ENCODE measurements at regions not wholly inside any gene's neighbourhood (a gene's known extent, or its start where the extent isn't known, plus 50 kb on each side); places are given as distances from the start of the nearest gene placed in this dataset.

GRCh38 chr6:105545228-105545920, 142.5 kb upstream of the PREP start:
- no peak overlapping the region for H3K4me3 ChIP-seq
- H3K4me1 ChIP-seq = no peaks in the 10 kb centered on the region
- no peaks in the 10 kb centered on the region for H3K27me3 ChIP-seq
- no peaks in the 10 kb centered on the region for H3K36me3 ChIP-seq
- no peak overlapping the region for H3K27ac ChIP-seq
- H3K9me3 ChIP-seq = no peaks in the 10 kb centered on the region
- no peak for DNase-seq (ENCODE audit: low spot score)
- TF ChIP-seq, protein P1, sequence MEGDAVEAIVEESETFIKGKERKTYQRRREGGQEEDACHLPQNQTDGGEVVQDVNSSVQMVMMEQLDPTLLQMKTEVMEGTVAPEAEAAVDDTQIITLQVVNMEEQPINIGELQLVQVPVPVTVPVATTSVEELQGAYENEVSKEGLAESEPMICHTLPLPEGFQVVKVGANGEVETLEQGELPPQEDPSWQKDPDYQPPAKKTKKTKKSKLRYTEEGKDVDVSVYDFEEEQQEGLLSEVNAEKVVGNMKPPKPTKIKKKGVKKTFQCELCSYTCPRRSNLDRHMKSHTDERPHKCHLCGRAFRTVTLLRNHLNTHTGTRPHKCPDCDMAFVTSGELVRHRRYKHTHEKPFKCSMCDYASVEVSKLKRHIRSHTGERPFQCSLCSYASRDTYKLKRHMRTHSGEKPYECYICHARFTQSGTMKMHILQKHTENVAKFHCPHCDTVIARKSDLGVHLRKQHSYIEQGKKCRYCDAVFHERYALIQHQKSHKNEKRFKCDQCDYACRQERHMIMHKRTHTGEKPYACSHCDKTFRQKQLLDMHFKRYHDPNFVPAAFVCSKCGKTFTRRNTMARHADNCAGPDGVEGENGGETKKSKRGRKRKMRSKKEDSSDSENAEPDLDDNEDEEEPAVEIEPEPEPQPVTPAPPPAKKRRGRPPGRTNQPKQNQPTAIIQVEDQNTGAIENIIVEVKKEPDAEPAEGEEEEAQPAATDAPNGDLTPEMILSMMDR (IDR thresholded peaks at IDR 0.05) = no peak

GRCh38 chr6:105539911-105540310, 137.0 kb upstream of the PREP start:
- Histone ChIP-seq H3K4me1 (no peaks in the 10 kb centered on the region), H3K36me3 (no peaks in the 10 kb centered on the region), H3K27me3 (no peaks in the 10 kb centered on the region), H3K27ac (no peak overlapping the region), H3K4me3 (no peak overlapping the region), H3K9me3 (no peaks in the 10 kb centered on the region)
- no peak for DNase-seq (ENCODE audit: low spot score)
- TF ChIP-seq, protein P1 (IDR thresholded peaks at IDR 0.05) = no peak

DNA sequence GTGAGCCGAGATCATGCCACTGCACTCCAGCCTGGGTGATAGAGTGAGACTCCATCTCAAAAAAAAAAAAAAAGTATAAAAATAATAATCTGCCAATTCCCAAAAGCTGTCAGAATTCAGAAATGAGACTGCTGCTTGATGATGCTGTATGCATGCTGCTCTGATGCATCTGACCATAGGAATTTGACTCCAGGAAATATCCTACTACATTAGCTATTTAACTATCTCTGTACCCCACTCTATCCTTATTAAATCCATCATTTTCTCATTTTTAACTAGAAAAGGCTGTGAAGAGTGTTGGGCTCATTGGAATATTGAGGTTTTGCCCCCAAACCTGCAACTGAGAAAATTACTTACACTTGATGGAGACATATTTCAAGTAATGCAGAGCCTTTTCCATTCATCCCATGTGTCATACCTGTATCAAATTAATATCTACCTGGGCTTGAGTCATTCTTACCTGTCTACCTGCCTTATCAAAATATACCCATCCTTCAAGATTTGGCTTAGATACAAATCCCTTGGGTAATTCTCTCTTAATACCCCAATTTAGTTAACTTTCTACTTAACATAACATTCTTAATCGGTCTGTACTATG, 135.2 kb upstream of the PREP start:
- TF ChIP-seq, protein P1 (IDR thresholded peaks at IDR 0.05) = no peak
- no peak for DNase-seq (ENCODE audit: low spot score)
- Histone ChIP-seq H3K27ac (no peak overlapping the region), H3K4me1 (no peaks in the 10 kb centered on the region), H3K36me3 (no peaks in the 10 kb centered on the region), H3K9me3 (no peaks in the 10 kb centered on the region), H3K27me3 (no peaks in the 10 kb centered on the region), H3K4me3 (no peak overlapping the region)

DNA sequence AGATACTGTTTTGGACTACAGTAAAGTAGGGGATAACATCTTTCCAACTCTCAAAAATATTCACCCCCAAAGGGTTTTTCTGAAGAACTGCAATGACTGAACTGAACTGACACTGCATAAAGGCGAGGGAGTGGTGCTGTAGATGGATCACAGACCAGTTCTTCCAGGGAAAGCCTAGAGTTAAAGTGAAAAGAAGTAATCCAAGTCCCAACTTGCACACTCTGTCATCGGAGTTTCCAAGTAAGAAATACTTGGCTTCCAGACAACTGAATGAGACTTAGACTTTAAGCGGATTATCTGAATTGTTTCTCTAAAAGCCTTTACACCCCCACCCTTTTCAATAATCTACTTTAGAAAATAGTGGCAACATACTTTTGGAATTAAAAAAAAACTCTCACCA, 134.1 kb upstream of the PREP start:
- Histone ChIP-seq H3K9me3 (no peaks in the 10 kb centered on the region), H3K36me3 (no peaks in the 10 kb centered on the region), H3K4me1 (no peaks in the 10 kb centered on the region), H3K27me3 (no peaks in the 10 kb centered on the region), H3K4me3 (no peak overlapping the region), H3K27ac (no peak overlapping the region)
- TF ChIP-seq, protein P1 (IDR thresholded peaks at IDR 0.05) = no peak
- no peak for DNase-seq (ENCODE audit: low spot score)

GRCh38 chr6:105533301-105533700, 130.4 kb upstream of the PREP start:
- no peaks in the 10 kb centered on the region for H3K27me3 ChIP-seq
- H3K4me3 ChIP-seq = no peak overlapping the region
- H3K9me3 ChIP-seq = no peaks in the 10 kb centered on the region
- DNase-seq (ENCODE audit: low spot score) = no peak
- no peaks in the 10 kb centered on the region for H3K36me3 ChIP-seq
- TF ChIP-seq, protein P1 (IDR thresholded peaks at IDR 0.05) = no peak
- no peaks in the 10 kb centered on the region for H3K4me1 ChIP-seq
- no peak overlapping the region for H3K27ac ChIP-seq
